ENCODE measurements at regions not wholly inside any gene's neighbourhood (a gene's known extent, or its start where the extent isn't known, plus 50 kb on each side); places are given as distances from the start of the nearest gene placed in this dataset.
"Not testable (repeated sequence)": the region's sequence is repeated elsewhere in the genome, so short reads cannot be mapped to it uniquely, and the experiment has no call there.

DNA sequence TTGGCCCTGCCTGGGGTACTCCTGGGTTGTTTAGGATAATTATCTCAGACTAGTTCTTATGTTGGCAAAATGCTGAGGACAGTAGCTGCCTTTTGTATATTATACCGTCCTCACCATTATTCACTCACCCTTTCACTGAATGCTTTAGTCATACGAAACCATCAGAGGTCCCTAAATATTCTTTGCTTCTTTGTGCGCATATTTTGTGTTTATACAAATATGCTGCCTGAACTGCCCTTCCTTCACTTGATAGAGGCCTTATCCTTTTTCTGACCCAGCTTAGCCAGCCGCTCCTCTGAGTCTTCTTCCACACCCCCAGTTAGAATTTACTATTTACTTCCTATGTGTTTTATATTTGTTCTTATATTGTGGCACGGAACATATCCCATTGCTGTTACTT is 70.2 kb upstream of the OSBPL3 start:
- H3K4me3 ChIP-seq: no peak overlapping the region
- H3K36me3 ChIP-seq: no peaks in the 10 kb centered on the region
- H3K4me1 ChIP-seq (ENCODE audit: control insufficient read depth in 1 of 2, low read depth in 2 of 2): no peaks in the 10 kb centered on the region
- no peak for TF ChIP-seq CTCF (IDR thresholded peaks at IDR 0.05)
- DNase-seq (ENCODE audit: low spot score): no peak
- H3K27ac ChIP-seq: no peak overlapping the region
- no peak for ATAC-seq (ENCODE audit: insufficient number of reproducible peaks, low FRiP score, low read depth)
- no peaks in the 10 kb centered on the region for H3K9me3 ChIP-seq
- H3K27me3 ChIP-seq (replicated peaks; ENCODE audit: insufficient read depth): no peaks in the 10 kb centered on the region

DNA sequence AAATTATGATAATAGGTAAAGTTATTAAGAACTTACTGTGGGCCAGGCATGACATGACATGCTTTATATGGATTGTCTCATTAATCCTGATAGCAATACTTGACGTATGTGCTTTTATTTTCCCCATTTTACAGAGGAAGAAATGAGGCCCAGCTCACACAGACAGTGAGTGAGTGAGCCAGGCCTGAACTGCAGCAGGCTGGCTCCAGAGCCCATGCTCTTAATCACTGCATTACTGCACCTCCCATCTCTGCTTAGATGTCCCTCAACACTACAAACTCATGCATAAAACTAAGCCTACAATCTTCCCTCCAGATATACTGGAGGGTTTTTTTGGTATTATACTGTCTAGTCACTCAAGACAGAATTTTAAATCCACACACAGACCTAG is 68.5 kb upstream of the OSBPL3 start:
- Histone ChIP-seq H3K4me3 (no peak overlapping the region), H3K4me1 (ENCODE audit: control insufficient read depth in 1 of 2, low read depth in 2 of 2) (no peaks in the 10 kb centered on the region), H3K27me3 (replicated peaks; ENCODE audit: insufficient read depth) (no peaks in the 10 kb centered on the region), H3K27ac (no peak overlapping the region), H3K9me3 (no peaks in the 10 kb centered on the region), H3K36me3 (no peaks in the 10 kb centered on the region)
- DNase-seq (ENCODE audit: low spot score): no peak
- no peak for TF ChIP-seq CTCF (IDR thresholded peaks at IDR 0.05)
- no peak for ATAC-seq (ENCODE audit: insufficient number of reproducible peaks, low FRiP score, low read depth)

- not testable (repeated sequence) for DNase-seq (ENCODE audit: low spot score); H3K27me3 ChIP-seq (replicated peaks; ENCODE audit: insufficient read depth); H3K27ac ChIP-seq; H3K9me3 ChIP-seq; ATAC-seq (ENCODE audit: insufficient number of reproducible peaks, low FRiP score, low read depth); H3K36me3 ChIP-seq; H3K4me1 ChIP-seq (ENCODE audit: control insufficient read depth in 1 of 2, low read depth in 2 of 2); H3K4me3 ChIP-seq
Observed at GRCh38 chr7:25047571-25048443, 67.8 kb upstream of the OSBPL3 start.

DNA sequence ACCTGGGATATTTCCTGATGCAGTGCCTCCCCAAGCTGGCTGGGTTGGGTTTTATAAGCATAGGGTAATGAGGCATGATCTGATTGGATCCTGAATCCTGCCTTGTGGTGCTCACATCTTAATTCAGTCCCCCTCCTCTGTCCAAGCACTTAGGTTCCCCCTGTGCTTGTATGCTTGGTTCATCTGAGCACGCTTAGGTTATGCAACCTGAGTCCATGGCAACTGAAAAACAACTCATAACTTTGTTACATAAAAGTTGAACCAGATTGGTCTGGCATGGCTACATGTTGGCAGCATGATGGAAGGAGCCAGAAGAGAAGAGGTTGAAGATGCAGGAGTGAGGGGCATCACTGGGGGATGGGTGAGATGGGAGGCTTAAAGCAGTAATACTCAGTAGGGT is 57.3 kb upstream of the OSBPL3 start:
- Histone ChIP-seq H3K27me3 (replicated peaks; ENCODE audit: insufficient read depth) (no peaks in the 10 kb centered on the region), H3K27ac (no peak overlapping the region), H3K4me3 (no peak overlapping the region), H3K36me3 (no peaks in the 10 kb centered on the region), H3K9me3 (no peaks in the 10 kb centered on the region), H3K4me1 (ENCODE audit: control insufficient read depth in 1 of 2, low read depth in 2 of 2) (no peaks in the 10 kb centered on the region)
- DNase-seq (ENCODE audit: low spot score): no peak
- no peak for TF ChIP-seq CTCF (IDR thresholded peaks at IDR 0.05)
- no peak for ATAC-seq (ENCODE audit: insufficient number of reproducible peaks, low FRiP score, low read depth)

- H3K27ac ChIP-seq: no peak overlapping the region
- ATAC-seq (ENCODE audit: insufficient number of reproducible peaks, low FRiP score, low read depth) (no peak), DNase-seq (ENCODE audit: low spot score) (no peak)
- H3K36me3 ChIP-seq: no peaks in the 10 kb centered on the region
- no peaks in the 10 kb centered on the region for H3K9me3 ChIP-seq
- H3K27me3 ChIP-seq (replicated peaks; ENCODE audit: insufficient read depth): no peaks in the 10 kb centered on the region
- no peak for TF ChIP-seq CTCF (IDR thresholded peaks at IDR 0.05)
- H3K4me3 ChIP-seq: no peak overlapping the region
- H3K4me1 ChIP-seq (ENCODE audit: control insufficient read depth in 1 of 2, low read depth in 2 of 2): no peaks in the 10 kb centered on the region
Observed at GRCh38 chr7:25035274-25035673, 55.3 kb upstream of the OSBPL3 start.

GRCh38 chr7:25034136-25034535 is 54.2 kb upstream of the OSBPL3 start:
- no peak for TF ChIP-seq CTCF (IDR thresholded peaks at IDR 0.05)
- Histone ChIP-seq H3K4me1 (ENCODE audit: control insufficient read depth in 1 of 2, low read depth in 2 of 2) (no peaks in the 10 kb centered on the region), H3K27ac (no peak overlapping the region), H3K27me3 (replicated peaks; ENCODE audit: insufficient read depth) (no peaks in the 10 kb centered on the region), H3K36me3 (no peaks in the 10 kb centered on the region), H3K4me3 (no peak overlapping the region), H3K9me3 (no peaks in the 10 kb centered on the region)
- ATAC-seq (ENCODE audit: insufficient number of reproducible peaks, low FRiP score, low read depth): no peak
- DNase-seq (ENCODE audit: low spot score): no peak

Measured in thoracic aorta (tissue), 2 donors.